Muscle of leg (tissue), 3 donors: ENCODE measurements at regions not wholly inside any gene's neighbourhood (a gene's known extent, or its start where the extent isn't known, plus 50 kb on each side); places are given as distances from the start of the nearest gene placed in this dataset.
A peak's percentile ranks its signal among the peaks of the same experiment; 100 is the strongest.
"Not testable (repeated sequence)": the region's sequence is repeated elsewhere in the genome, so short reads cannot be mapped to it uniquely, and the experiment has no call there.

Experiments
- DNase-seq: peaks from one replicate; pipeline ENCODE4 v3.0.0; 2013
- H3K27ac ChIP-seq: one replicate; pipeline ENCODE4 v1.5.1; 2013; ENCODE audit warnings: mild to moderate bottlenecking, low read length, control low read depth
- H3K27me3 ChIP-seq: one replicate; pipeline ENCODE4 v1.6.1; 2013; ENCODE audit warnings: low read length; ENCODE audit not compliant: control insufficient read depth, insufficient read depth
- H3K36me3 ChIP-seq: one replicate; pipeline ENCODE4 v1.6.1; 2013; ENCODE audit warnings: low read length; ENCODE audit not compliant: control insufficient read depth, insufficient read depth
- H3K4me1 ChIP-seq: one replicate; pipeline ENCODE4 v1.6.1; 2013; ENCODE audit warnings: low read length; ENCODE audit not compliant: control insufficient read depth, insufficient read depth
- H3K4me3 ChIP-seq: one replicate; pipeline ENCODE4 v1.5.1; 2013; ENCODE audit warnings: low read length, control low read depth
- H3K9me3 ChIP-seq: replicated peaks from 2 replicates; pipeline ENCODE4 v1.6.1; 2013; ENCODE audit warnings: low read depth, low read length; ENCODE audit not compliant: control insufficient read depth
- WGBS: methylation state at CpG from one replicate; pipeline ENCODE4 v1.1.5; 2013; ENCODE audit warnings: missing lambda C conversion rate; ENCODE audit not compliant: insufficient coverage; 5-methylcytosine and 5-hydroxymethylcytosine counted together

DNA sequence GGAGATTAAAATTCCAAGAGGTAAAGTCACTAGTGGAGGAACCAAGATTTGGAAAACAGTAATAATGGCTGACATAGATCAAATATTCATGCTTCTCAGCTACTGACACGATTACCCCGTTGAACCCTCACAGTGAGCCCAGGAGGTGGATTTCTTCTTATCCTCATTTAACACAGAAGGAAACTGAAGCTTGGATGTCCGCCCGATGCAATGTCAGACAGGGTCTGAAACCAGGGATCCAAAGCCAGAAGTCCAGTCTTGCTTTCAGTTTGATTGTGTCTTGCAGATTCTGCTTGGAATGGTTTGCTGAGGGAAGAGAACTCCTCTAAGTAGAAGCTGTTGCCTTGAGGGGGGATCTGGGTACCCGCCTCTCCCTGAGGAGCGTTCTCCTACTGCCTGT, 404.7 kb downstream of the KCNRG start:
- no peak overlapping the region for H3K4me3 ChIP-seq
- no peaks in the 10 kb centered on the region for H3K27me3 ChIP-seq
- H3K9me3 ChIP-seq: no peaks in the 10 kb centered on the region
- H3K36me3 ChIP-seq: no peaks in the 10 kb centered on the region
- peaks cover 15% of the 10 kb centered on the region for H3K4me1 ChIP-seq
- peak; percentile 54 for DNase-seq
- 60% methylated on average over 2 of the region's 6 CpGs for WGBS
- H3K27ac ChIP-seq: peak overlapping the region; percentile 49

DNA sequence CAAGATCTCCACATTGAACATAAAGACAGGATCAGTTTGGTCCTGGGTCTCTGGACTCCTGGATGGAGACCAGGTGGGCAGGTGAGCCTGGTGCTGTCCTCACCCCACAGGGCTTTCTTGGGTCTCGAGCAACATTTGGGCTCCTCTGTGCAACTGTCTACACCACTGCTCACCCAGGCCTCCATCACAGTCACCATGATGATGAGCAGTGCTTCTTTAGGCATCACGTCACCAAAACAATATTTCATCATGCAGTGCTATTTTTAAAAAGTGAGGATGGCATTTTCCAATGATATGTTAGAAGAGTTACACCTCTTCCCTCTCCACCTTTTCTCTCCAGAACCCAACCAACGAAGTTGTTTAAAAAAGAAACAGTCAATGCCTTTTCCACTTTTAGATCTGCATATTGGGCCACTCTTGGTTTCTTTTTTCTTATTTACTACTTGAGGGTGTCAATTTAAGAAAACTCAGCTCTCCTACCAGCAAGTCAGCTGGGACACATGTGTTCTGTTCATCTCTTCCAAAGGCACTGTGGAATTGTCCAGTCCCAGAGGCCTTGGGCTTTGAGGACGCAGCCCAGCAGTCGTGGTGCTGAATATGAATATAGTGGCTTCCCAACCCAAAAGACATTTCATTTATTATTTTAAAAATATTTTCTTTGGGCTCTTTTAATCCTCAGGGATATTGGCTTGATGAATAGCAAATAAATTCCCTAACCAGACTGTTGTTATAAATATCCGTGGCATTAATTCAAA, 405.7 kb downstream of the KCNRG start:
- Histone ChIP-seq H3K4me1 (peaks cover 17% of the 10 kb centered on the region), H3K9me3 (no peaks in the 10 kb centered on the region), H3K36me3 (no peaks in the 10 kb centered on the region), H3K27me3 (no peaks in the 10 kb centered on the region), H3K27ac (peak overlapping the region; percentile 2), H3K4me3 (no peak overlapping the region)
- no peak for DNase-seq
- 100% methylated on average over 1 of the region's 6 CpGs for WGBS

DNA sequence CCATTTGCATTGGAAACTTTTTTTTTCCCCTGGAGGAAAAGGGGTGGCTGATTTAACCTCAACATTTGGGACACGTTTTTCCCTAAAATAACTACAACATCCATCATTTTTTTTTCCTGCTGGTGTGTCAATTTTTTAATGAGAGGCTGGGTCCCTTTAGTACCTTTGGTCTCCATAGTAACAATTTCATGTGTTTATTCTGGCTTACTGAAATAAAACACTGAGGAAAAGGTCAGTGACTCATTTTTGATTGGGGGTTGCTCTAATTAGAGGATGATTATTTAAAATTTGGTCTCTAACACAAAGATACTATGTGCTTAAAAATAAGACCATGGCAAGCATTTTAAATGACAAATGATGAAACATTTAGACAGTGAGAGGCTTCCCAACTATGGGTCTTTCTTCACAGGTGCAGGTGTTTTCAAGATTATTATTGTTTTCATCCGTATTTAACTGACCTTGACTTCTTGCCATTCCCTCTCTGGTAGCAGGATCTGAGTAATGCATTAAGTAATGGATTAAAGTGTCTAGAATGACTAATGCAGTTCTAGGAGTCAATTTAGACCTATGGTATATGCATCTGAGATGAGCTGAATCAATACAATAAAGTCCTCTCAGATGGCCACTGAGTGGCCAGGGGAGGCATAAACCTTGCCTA, 406.4 kb downstream of the KCNRG start:
- peaks cover 17% of the 10 kb centered on the region for H3K4me1 ChIP-seq

GRCh38 chr13:50422181-50423148, 407.2 kb downstream of the KCNRG start:
- H3K9me3 ChIP-seq: no peaks in the 10 kb centered on the region
- no peak overlapping the region for H3K27ac ChIP-seq
- DNase-seq: no peak
- H3K4me1 ChIP-seq: peaks cover 17% of the 10 kb centered on the region
- no peak overlapping the region for H3K4me3 ChIP-seq
- WGBS: 54% methylated on average over 4 of the region's 12 CpGs
- H3K27me3 ChIP-seq: no peaks in the 10 kb centered on the region
- H3K36me3 ChIP-seq: no peaks in the 10 kb centered on the region

More for the DNA sequence above, 406.4 kb downstream of the KCNRG start:
- H3K4me3 ChIP-seq: no peak overlapping the region
- no peak for DNase-seq
- no peaks in the 10 kb centered on the region for H3K9me3 ChIP-seq
- H3K27ac ChIP-seq: no peak overlapping the region
- H3K36me3 ChIP-seq: no peaks in the 10 kb centered on the region
- H3K27me3 ChIP-seq: no peaks in the 10 kb centered on the region
- WGBS: no CpG with 5 or more reads among the region's 2 CpGs

DNA sequence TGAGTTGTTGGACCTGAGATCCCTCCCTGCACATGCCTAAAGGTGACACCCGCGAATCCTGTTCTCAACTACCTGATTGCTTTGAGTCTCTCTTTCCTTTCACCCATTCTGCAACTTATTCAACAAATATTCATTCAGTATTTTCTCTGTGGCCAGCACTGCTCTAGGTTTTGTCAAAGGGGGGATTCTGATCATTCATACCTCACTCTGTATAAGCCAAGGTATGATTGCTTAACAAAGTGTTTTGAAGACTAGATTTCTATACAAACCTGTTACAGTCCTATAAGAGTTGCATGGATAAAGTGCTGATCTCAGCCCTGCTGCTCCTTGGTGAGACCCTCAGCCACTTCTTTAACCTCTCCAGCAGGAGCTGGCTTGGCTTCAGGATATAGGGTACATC, 409.7 kb downstream of the KCNRG start:
- WGBS: no CpG with 5 or more reads among the region's 2 CpGs
- peaks cover 15% of the 10 kb centered on the region for H3K4me1 ChIP-seq
- DNase-seq: no peak
- no peak overlapping the region for H3K4me3 ChIP-seq
- H3K9me3 ChIP-seq: no peaks in the 10 kb centered on the region
- no peaks in the 10 kb centered on the region for H3K36me3 ChIP-seq
- no peaks in the 10 kb centered on the region for H3K27me3 ChIP-seq
- H3K27ac ChIP-seq: no peak overlapping the region

- Histone ChIP-seq H3K27ac (no peak overlapping the region), H3K36me3 (no peaks in the 10 kb centered on the region), H3K4me1 (peaks cover 11% of the 10 kb centered on the region), H3K4me3 (no peak overlapping the region), H3K9me3 (no peaks in the 10 kb centered on the region), H3K27me3 (no peaks in the 10 kb centered on the region)
- DNase-seq: no peak
Measured at GRCh38 chr13:50425772-50426171, 410.5 kb downstream of the KCNRG start.

DNA sequence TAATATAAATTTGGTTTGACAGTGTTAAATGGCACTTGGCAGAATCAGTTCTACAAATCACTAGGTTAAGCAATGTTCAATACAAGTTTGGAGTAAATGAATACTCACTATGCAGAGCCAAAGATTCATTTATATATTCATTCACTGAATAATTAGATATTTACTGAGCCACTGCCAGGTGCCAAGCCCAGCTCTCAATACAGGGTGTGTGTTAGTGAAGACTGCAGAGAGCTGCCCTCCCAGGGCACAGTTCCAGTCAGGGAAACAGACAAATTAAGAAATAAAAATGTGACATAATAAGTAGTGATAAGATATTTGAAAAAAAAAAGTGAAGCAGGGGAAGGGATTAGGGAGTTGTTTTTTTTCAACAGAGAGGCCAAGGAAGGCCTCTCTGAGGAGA, 411.7 kb downstream of the KCNRG start:
- DNase-seq: no peak
- Histone ChIP-seq H3K4me1 (peaks cover 8% of the 10 kb centered on the region), H3K27ac (no peak overlapping the region), H3K4me3 (no peak overlapping the region), H3K27me3 (no peaks in the 10 kb centered on the region), H3K36me3 (no peaks in the 10 kb centered on the region), H3K9me3 (no peaks in the 10 kb centered on the region)

DNA sequence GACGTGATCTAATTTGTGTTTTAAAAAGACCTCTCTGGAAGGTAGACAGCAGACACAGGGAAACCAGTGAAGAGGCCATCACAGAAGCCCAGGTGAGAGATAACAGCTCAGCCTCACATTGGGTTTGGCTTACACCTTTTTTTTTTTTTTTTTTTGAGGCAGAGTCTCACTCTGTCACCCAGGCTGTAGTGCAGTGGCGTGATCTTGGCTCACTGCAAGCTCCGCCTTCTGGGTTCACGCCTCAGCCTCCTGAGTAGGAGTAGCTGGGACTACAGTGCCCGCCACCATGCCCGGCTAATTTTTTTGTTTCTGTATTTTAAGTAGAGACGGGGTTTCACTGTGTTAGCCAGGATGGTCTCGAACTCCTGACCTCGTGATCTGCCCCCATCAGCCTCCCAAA, 412.3 kb downstream of the KCNRG start:
- not testable (repeated sequence) for H3K36me3 ChIP-seq, DNase-seq, H3K27ac ChIP-seq, H3K4me1 ChIP-seq, H3K4me3 ChIP-seq, H3K27me3 ChIP-seq, H3K9me3 ChIP-seq
- 94% methylated on average over 8 of the region's 9 CpGs for WGBS

GRCh38 chr13:50428183-50428877, 413.1 kb downstream of the KCNRG start:
- H3K27ac ChIP-seq: no peak overlapping the region
- DNase-seq: no peak
- peaks cover 2% of the 10 kb centered on the region for H3K4me1 ChIP-seq
- H3K27me3 ChIP-seq: no peaks in the 10 kb centered on the region
- no peak overlapping the region for H3K4me3 ChIP-seq
- no peaks in the 10 kb centered on the region for H3K9me3 ChIP-seq
- no CpG with 5 or more reads among the region's 1 CpG for WGBS
- H3K36me3 ChIP-seq: no peaks in the 10 kb centered on the region

- H3K27me3 ChIP-seq: no peaks in the 10 kb centered on the region
- 100% methylated on average over 1 of the region's 2 CpGs for WGBS
Measured at GRCh38 chr13:50435011-50435410, 408.5 kb downstream of the DLEU7 start.

More at GRCh38 chr13:50435011-50435410, 408.5 kb downstream of the DLEU7 start:
- no peaks in the 10 kb centered on the region for H3K9me3 ChIP-seq
- H3K4me1 ChIP-seq: no peaks in the 10 kb centered on the region
- no peak overlapping the region for H3K27ac ChIP-seq
- no peaks in the 10 kb centered on the region for H3K36me3 ChIP-seq
- H3K4me3 ChIP-seq: no peak overlapping the region
- DNase-seq: no peak
